HEK293 (cell line): ENCODE measurements at regions not wholly inside any gene's neighbourhood (a gene's known extent, or its start where the extent isn't known, plus 50 kb on each side); places are given as distances from the start of the nearest gene placed in this dataset.

Experiments
- ZNF292 ChIP-seq: fragments of 450-650 bp; formaldehyde crosslinking; IDR thresholded peaks from 2 replicates; pipeline ENCODE4 v1.5.1; 2016; ENCODE audit warnings: low read depth, missing biosample characterization, missing genetic modification characterization, borderline replicate concordance
- ZNF629 ChIP-seq: fragments of 450-650 bp; formaldehyde crosslinking; IDR thresholded peaks from 2 replicates; pipeline ENCODE4 v1.5.1; 2017; ENCODE audit warnings: missing biosample characterization, missing genetic modification characterization

DNA sequence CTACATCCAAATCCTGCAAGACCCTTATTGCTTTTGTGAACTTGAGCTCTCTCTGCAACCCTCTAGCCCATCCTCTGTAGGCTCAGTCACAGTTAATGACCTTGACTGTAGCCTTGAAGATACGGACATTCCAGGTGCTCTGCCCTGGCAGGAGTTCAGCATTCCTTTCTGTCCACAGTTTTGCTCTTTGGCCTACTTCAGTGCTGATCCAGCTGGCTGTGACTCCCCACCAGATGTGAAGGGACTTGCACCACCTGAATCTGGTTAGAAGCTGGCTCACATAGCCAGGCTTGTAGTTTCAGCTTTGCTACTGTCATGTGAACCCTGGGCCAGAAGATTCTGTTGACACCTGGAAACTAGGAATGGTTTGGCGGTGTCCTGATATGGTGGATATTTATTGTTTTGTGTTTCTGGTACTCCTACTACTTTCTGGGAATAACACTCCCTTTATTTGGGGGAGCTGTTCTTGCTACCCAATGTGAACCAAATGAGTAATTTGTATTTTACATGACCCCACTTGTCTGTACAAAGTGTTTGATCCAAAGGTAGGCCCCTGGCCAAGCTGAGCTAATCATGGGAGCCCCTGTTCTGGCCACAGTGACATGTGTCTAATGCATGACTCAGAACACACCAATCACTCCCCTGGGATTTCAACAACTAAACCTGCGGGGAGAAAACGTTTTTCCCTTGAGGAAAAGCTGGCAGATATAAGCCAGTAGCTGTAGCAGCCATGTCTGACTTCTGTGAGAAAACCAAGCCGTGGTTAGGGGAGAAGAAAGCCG lies 73.4 kb downstream of the CDCA7 start:
- no peak for TF ChIP-seq ZNF629 (tag by site-specific recombination)
- TF ChIP-seq ZNF292 (tag by site-specific recombination) = no peak
